Endothelial cell of umbilical vein (primary cell): ENCODE measurements at regions not wholly inside any gene's neighbourhood (a gene's known extent, or its start where the extent isn't known, plus 50 kb on each side); places are given as distances from the start of the nearest gene placed in this dataset.

Source experiments
- BruUV-seq: library from RNA; stranded (reverse); fragments of 400-500 nt; replicated peaks from 2 replicates; lab custom pipeline; 2021; lab: Mats Ljungman, UMichigan
- CTCF ChIA-PET: fragments of 300-600, 350-600 bp; sonication (Branson Sonifier 250); formaldehyde crosslinking; loops from one replicate; lab custom pipeline; 2021; ENCODE audit warnings: antibody characterized with exemption, inconsistent platforms; lab: Charles Lee
- POLR2A ChIA-PET: fragments of 300-600, 350-600 bp; sonication (Branson Sonifier 250); formaldehyde crosslinking; loops from one replicate; lab custom pipeline; 2021; ENCODE audit warnings: antibody characterized with exemption, inconsistent platforms; lab: Charles Lee
- DNase-seq: peaks from one replicate; pipeline ENCODE4 v3.0.0-alpha.2; 2011; ENCODE audit warnings: low read depth, low spot score
- FAIRE-seq: peaks from 2 replicates; lab custom pipeline; 2011; peaks lifted over from hg19 to GRCh38; lab: Jason Lieb, UNC
- H2AFZ ChIP-seq: 2 replicates; pipeline ENCODE4 v1.6.0; 2012; ENCODE audit warnings: low read depth, low read length, control low read depth, inconsistent platforms
- H3K27ac ChIP-seq: 2 replicates; pipeline ENCODE4 v1.5.1; 2011; ENCODE audit warnings: low read depth, mild to moderate bottlenecking, control low read depth, low read length, moderate library complexity; ENCODE audit not compliant: insufficient read depth
- H3K27me3 ChIP-seq, 2 experiments: 2 replicates each; pipeline versions ENCODE4 v1.6.0 to v1.6.1; 2011; ENCODE audit warnings: low read length in 2 of 2, mixed read lengths in 1 of 2; ENCODE audit not compliant: control insufficient read depth in 2 of 2, insufficient read depth in 2 of 2
- H3K36me3 ChIP-seq, 2 experiments: 2 replicates in 1 of 2; 3 replicates in 1 of 2; pipeline ENCODE4 v1.5.1; 2011; ENCODE audit warnings: low read length in 2 of 2, mild to moderate bottlenecking in 1 of 2, moderate library complexity in 1 of 2; ENCODE audit not compliant: control insufficient read depth in 2 of 2, insufficient read depth in 2 of 2; ENCODE audit errors: extremely low read depth in 1 of 2
- H3K4me1 ChIP-seq: 3 replicates; pipeline ENCODE4 v1.5.1; 2011; ENCODE audit warnings: mild to moderate bottlenecking, low read length; ENCODE audit not compliant: control insufficient read depth, insufficient read depth; ENCODE audit errors: extremely low read depth
- H3K4me2 ChIP-seq: 2 replicates; pipeline ENCODE4 v1.6.1; 2011; ENCODE audit warnings: low read length, control low read depth, mixed read lengths; ENCODE audit not compliant: insufficient read depth
- H3K4me3 ChIP-seq, 3 experiments: fragments of 200-600 bp in 1 of 3; sonication (generic), shearing (Covaris generic) in 1 of 3; replicated peaks in 1 of 3; 2 replicates each; pipeline ENCODE4 v1.5.1; 2011 to 2016; ENCODE audit warnings: control low read depth in 3 of 3, low read length in 3 of 3, mild to moderate bottlenecking in 2 of 3, inconsistent platforms in 1 of 3, low read depth in 1 of 3, moderate library complexity in 1 of 3; ENCODE audit not compliant: insufficient read depth in 1 of 3
- H3K79me2 ChIP-seq: 2 replicates; pipeline ENCODE4 v1.6.0; 2012; ENCODE audit warnings: low read length, inconsistent platforms; ENCODE audit not compliant: control insufficient read depth, insufficient read depth
- H3K9ac ChIP-seq: replicated peaks from 2 replicates; pipeline ENCODE3; 2011; ENCODE audit warnings: low read length, control low read depth; ENCODE audit not compliant: insufficient read depth; ENCODE audit errors: extremely low read depth
- H3K9me1 ChIP-seq: replicated peaks from 3 replicates; pipeline ENCODE4 v1.6.0; 2011; ENCODE audit warnings: mild to moderate bottlenecking, low read length; ENCODE audit not compliant: control insufficient read depth, insufficient read depth; ENCODE audit errors: extremely low read depth
- H3K9me3 ChIP-seq: replicated peaks from 2 replicates; pipeline ENCODE4 v1.5.1; 2012; ENCODE audit warnings: low read length, inconsistent platforms; ENCODE audit not compliant: control insufficient read depth, insufficient read depth
- H4K20me1 ChIP-seq: replicated peaks from 2 replicates; pipeline ENCODE3; 2011; ENCODE audit warnings: mild to moderate bottlenecking, low read length; ENCODE audit not compliant: control insufficient read depth, insufficient read depth; ENCODE audit errors: extremely low read depth
- CTCF ChIP-seq, 2 donors: IDR thresholded peaks; 1 replicate in 1 of 2; 2 replicates in 1 of 2; pipeline ENCODE4 v1.5.1; 2011; ENCODE audit warnings: low read length in 2 of 2, mild to moderate bottlenecking in 2 of 2, moderate library complexity in 2 of 2, control low read depth in 1 of 2, inconsistent platforms in 1 of 2, low read depth in 1 of 2; ENCODE audit not compliant: insufficient read depth in 1 of 2; ENCODE audit errors: extremely low read depth in 1 of 2
- EZH2 ChIP-seq: IDR thresholded peaks from 2 replicates; pipeline ENCODE4 v1.6.1; 2012; ENCODE audit warnings: borderline replicate concordance, low read depth, mild to moderate bottlenecking, moderate library complexity, low read length, inconsistent platforms; ENCODE audit not compliant: severe bottlenecking
- FOS ChIP-seq: IDR thresholded peaks from 2 replicates; pipeline ENCODE4 v1.6.1; 2011; ENCODE audit warnings: mild to moderate bottlenecking, low read length, moderate library complexity, borderline replicate concordance; ENCODE audit not compliant: insufficient read depth
- GATA2 ChIP-seq: IDR thresholded peaks from 2 replicates; pipeline ENCODE4 v1.7.0; 2011; ENCODE audit warnings: low read depth, mild to moderate bottlenecking, moderate library complexity, mixed read lengths, low read length; ENCODE audit not compliant: insufficient read length, insufficient read depth
- JUN ChIP-seq: IDR thresholded peaks from 2 replicates; pipeline ENCODE4 v1.6.1; 2011; ENCODE audit warnings: borderline replicate concordance, low read depth; ENCODE audit not compliant: insufficient read length, insufficient read depth
- MAX ChIP-seq: IDR thresholded peaks from 2 replicates; pipeline ENCODE4 v1.6.1; 2011; ENCODE audit not compliant: insufficient read depth, insufficient read length
- MYC ChIP-seq: IDR thresholded peaks from one replicate; pipeline ENCODE4 v1.6.1; 2011; ENCODE audit warnings: mild to moderate bottlenecking, low read depth, low read length
- POLR2A ChIP-seq: IDR thresholded peaks from 2 replicates; pipeline ENCODE4 v1.6.1; 2012; ENCODE audit warnings: low read depth, mild to moderate bottlenecking, control low read depth, low read length
- POLR2AphosphoS5 ChIP-seq: IDR thresholded peaks from 2 replicates; pipeline ENCODE4 v1.6.1; 2012; ENCODE audit warnings: low read depth, mild to moderate bottlenecking, control low read depth, low read length, moderate library complexity; ENCODE audit not compliant: insufficient read depth
- dilution Hi-C: fragments of 300-500 bp; cut with MboI; formaldehyde crosslinking; loops from one replicate; pipeline ENCODE4 v1.15.0; 2019; ENCODE audit warnings: low sequenced_read_pairs; ENCODE audit not compliant: extremely low pct_ligation_motif_present
- intact Hi-C: fragments of 100-400 bp; cut with micrococcal nuclease; formaldehyde crosslinking; loops from one replicate; pipeline ENCODE4 v1.10.0; 2022

- TF ChIP-seq JUN: no peak
- TF ChIP-seq FOS: no peak
- no peak for TF ChIP-seq MYC
- TF ChIP-seq POLR2A: no peak
- no peak for TF ChIP-seq EZH2
- TF ChIP-seq CTCF (IDR thresholded peaks at IDR 0.05; ENCODE audit: extremely low read depth in 1 of 2, insufficient read depth in 1 of 2, low read depth in 1 of 2, low read length in 2 of 2): no peak
- no peak for TF ChIP-seq MAX
- no peak for TF ChIP-seq GATA2
- no peak for TF ChIP-seq POLR2AphosphoS5
Observed at GRCh38 chr6:158255989-158256601, 56.2 kb upstream of the TULP4 start.

More at GRCh38 chr6:158255989-158256601, 56.2 kb upstream of the TULP4 start:
- Histone ChIP-seq H2AFZ (no peak overlapping the region), H3K4me2 (no peak overlapping the region), H3K79me2 (peaks cover 36% of the 10 kb centered on the region), H3K9ac (no peak overlapping the region), H4K20me1 (no peaks in the 10 kb centered on the region), H3K36me3 (no peaks in the 10 kb centered on the region), H3K4me3 (no peak overlapping the region), H3K9me1 (no peaks in the 10 kb centered on the region), H3K27ac (no peak overlapping the region), H3K27me3 (no peaks in the 10 kb centered on the region), H3K4me1 (no peaks in the 10 kb centered on the region), H3K9me3 (no peaks in the 10 kb centered on the region)
- CTCF ChIA-PET: interaction anchor here (0.6 kb wide), 1 partner anchor 421 kb away, joined by 3 read pairs; no protein-coding TSS in a partner anchor
- POLR2A ChIA-PET: no interaction called here
- dilution Hi-C loops: no loop called here
- intact Hi-C loops: no loop called here
- no peak for FAIRE-seq
- no TSS peak for BruUV-seq
- DNase-seq: no peak
